Nephron progenitor cell (in vitro differentiated cells): ENCODE measurements at regions not wholly inside any gene's neighbourhood (a gene's known extent, or its start where the extent isn't known, plus 50 kb on each side); places are given as distances from the start of the nearest gene placed in this dataset.

Experiments used
- DNase-seq: peaks from one replicate; pipeline ENCODE4 v3.0.0; 2021
- H3K27ac Mint-ChIP-seq: 2 replicates; pipeline ENCODE4 v1.8.0; 2021; ENCODE audit warnings: mild to moderate bottlenecking, moderate library complexity, mixed read lengths
- H3K27me3 Mint-ChIP-seq: 2 replicates; pipeline ENCODE4 v1.8.0; 2021; ENCODE audit warnings: mild to moderate bottlenecking, low read depth, mixed read lengths; ENCODE audit not compliant: poor library complexity
- H3K36me3 Mint-ChIP-seq: 2 replicates; pipeline ENCODE4 v1.8.0; 2021; ENCODE audit warnings: low read depth, mixed read lengths
- H3K4me1 Mint-ChIP-seq: 2 replicates; pipeline ENCODE4 v1.8.0; 2021; ENCODE audit warnings: mixed read lengths
- H3K4me3 Mint-ChIP-seq: 2 replicates; pipeline ENCODE4 v1.8.0; 2021; ENCODE audit warnings: mild to moderate bottlenecking, moderate library complexity, mixed read lengths
- H3K9me3 Mint-ChIP-seq: 2 replicates; pipeline ENCODE4 v1.8.0; 2021; ENCODE audit warnings: mild to moderate bottlenecking, moderate library complexity, mixed read lengths
- CTCF ChIP-seq: fragments of 200-600 bp; sonication (generic); IDR thresholded peaks from 2 replicates; pipeline ENCODE4 v1.5.0; 2021; ENCODE audit warnings: antibody characterized with exemption

- DNase-seq = no peak
- Mint-ChIP-seq H3K27me3 (peaks cover 3% of the 10 kb centered on the region), H3K4me1 (peaks cover 27% of the 10 kb centered on the region), H3K36me3 (peaks cover 9% of the 10 kb centered on the region), H3K27ac (peak overlapping the region; percentile 57), H3K4me3 (no peak overlapping the region), H3K9me3 (peaks cover 14% of the 10 kb centered on the region)
- no peak for TF ChIP-seq CTCF
Measured at GRCh38 chr4:187289371-187289770, 565.7 kb upstream of the FAT1 start.

- no peak overlapping the region for H3K27ac Mint-ChIP-seq
- no peak for TF ChIP-seq CTCF
- peaks cover 36% of the 10 kb centered on the region for H3K36me3 Mint-ChIP-seq
- H3K4me1 Mint-ChIP-seq = no peaks in the 10 kb centered on the region
- H3K9me3 Mint-ChIP-seq = peaks cover 48% of the 10 kb centered on the region
- no peak overlapping the region for H3K4me3 Mint-ChIP-seq
- H3K27me3 Mint-ChIP-seq = peaks cover 3% of the 10 kb centered on the region
- DNase-seq = no peak
Measured at GRCh38 chr4:187294861-187295260, 571.2 kb upstream of the FAT1 start.

GRCh38 chr4:187301923-187302322 is 578.3 kb upstream of the FAT1 start:
- Mint-ChIP-seq H3K9me3 (peaks cover 15% of the 10 kb centered on the region), H3K4me1 (peaks cover 12% of the 10 kb centered on the region), H3K27me3 (peaks cover 3% of the 10 kb centered on the region), H3K27ac (no peak overlapping the region), H3K36me3 (peaks cover 16% of the 10 kb centered on the region), H3K4me3 (no peak overlapping the region)
- DNase-seq = no peak
- TF ChIP-seq CTCF = no peak

GRCh38 chr4:187302457-187303150 is 578.9 kb upstream of the FAT1 start:
- H3K27ac Mint-ChIP-seq = peak overlapping the region; percentile 31
- H3K27me3 Mint-ChIP-seq = peaks cover 3% of the 10 kb centered on the region
- H3K36me3 Mint-ChIP-seq = peaks cover 10% of the 10 kb centered on the region
- H3K4me1 Mint-ChIP-seq = peaks cover 12% of the 10 kb centered on the region
- no peak for DNase-seq
- peaks cover 8% of the 10 kb centered on the region for H3K9me3 Mint-ChIP-seq
- no peak overlapping the region for H3K4me3 Mint-ChIP-seq
- TF ChIP-seq CTCF = no peak

- no peak for TF ChIP-seq CTCF
- Mint-ChIP-seq H3K36me3 (no peaks in the 10 kb centered on the region), H3K4me3 (no peak overlapping the region)
Measured at GRCh38 chr4:187304133-187304532, 580.5 kb upstream of the FAT1 start.

GRCh38 chr4:187307131-187307530 is 583.5 kb upstream of the FAT1 start:
- no peak for DNase-seq
- H3K27me3 Mint-ChIP-seq = peaks cover 3% of the 10 kb centered on the region
- peaks cover 7% of the 10 kb centered on the region for H3K9me3 Mint-ChIP-seq
- TF ChIP-seq CTCF = no peak
- peaks cover 5% of the 10 kb centered on the region for H3K36me3 Mint-ChIP-seq
- H3K4me3 Mint-ChIP-seq = no peak overlapping the region
- no peak overlapping the region for H3K27ac Mint-ChIP-seq
- H3K4me1 Mint-ChIP-seq = peaks cover 9% of the 10 kb centered on the region

More at GRCh38 chr4:187304133-187304532, 580.5 kb upstream of the FAT1 start:
- no peaks in the 10 kb centered on the region for H3K9me3 Mint-ChIP-seq
- H3K4me1 Mint-ChIP-seq = peaks cover 12% of the 10 kb centered on the region
- no peak overlapping the region for H3K27ac Mint-ChIP-seq
- H3K27me3 Mint-ChIP-seq = peaks cover 3% of the 10 kb centered on the region
- DNase-seq = peak; percentile 8
